ENCODE measurements at regions not wholly inside any gene's neighbourhood (a gene's known extent, or its start where the extent isn't known, plus 50 kb on each side); places are given as distances from the start of the nearest gene placed in this dataset.
"Not testable (repeated sequence)": the region's sequence is repeated elsewhere in the genome, so short reads cannot be mapped to it uniquely, and the experiment has no call there.

- no peak for DNase-seq (ENCODE audit: low read depth)
Measured at GRCh38 chr11:127844876-127845275, 742.5 kb downstream of the ETS1 start.

- DNase-seq (ENCODE audit: low read depth) = peak; percentile 31
Measured at GRCh38 chr11:127843483-127844396, 743.6 kb downstream of the ETS1 start.

GRCh38 chr11:127825183-127825582, 762.2 kb downstream of the ETS1 start:
- DNase-seq (ENCODE audit: low read depth) = no peak

GRCh38 chr11:127818625-127819024, 768.7 kb downstream of the ETS1 start:
- DNase-seq (ENCODE audit: low read depth) = no peak

DNA sequence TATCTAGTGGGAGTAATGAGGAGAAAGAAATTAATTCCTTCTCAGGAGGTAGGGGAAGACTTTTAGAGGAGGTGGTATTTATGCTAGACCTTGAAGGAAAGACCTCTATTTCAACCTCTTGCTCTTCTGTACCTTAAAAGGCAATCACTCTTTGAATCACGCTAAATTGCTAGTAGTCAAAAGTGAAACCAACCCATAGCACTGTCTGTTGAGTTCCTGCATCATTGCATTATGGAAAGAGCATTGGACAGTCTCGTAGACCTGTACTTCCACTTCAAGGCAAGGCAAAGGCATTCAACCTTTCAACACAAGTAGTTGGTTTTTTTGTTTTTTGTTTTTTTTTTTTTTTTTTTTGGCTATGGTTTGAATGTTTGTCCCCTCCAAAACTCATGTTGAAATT, 770.4 kb downstream of the ETS1 start:
- no peak for DNase-seq (ENCODE audit: low read depth)

DNA sequence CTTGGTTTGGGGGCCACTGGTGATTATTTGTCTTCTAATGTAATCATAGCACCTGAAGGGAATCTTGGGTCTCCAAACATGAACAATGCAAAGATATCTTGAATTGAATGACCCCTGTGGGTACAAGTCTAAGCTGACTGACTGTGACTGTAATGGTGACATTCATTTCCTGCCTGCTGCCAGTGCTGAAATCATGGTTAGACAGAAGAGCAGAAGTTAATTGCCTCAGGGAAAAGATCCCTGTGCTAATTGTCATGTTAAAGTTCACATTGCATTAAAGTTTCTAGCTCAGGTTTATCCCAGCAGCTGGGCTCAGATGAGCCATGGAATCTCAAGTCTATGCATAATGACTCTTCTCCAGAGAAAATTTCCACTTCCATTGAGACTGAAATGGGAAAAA, 772.0 kb downstream of the ETS1 start:
- DNase-seq (ENCODE audit: low read depth) = no peak

GRCh38 chr11:127806501-127806900, 780.9 kb downstream of the ETS1 start:
- DNase-seq (ENCODE audit: low read depth) = no peak

GRCh38 chr11:127805771-127806170, 781.6 kb downstream of the ETS1 start:
- no peak for DNase-seq (ENCODE audit: low read depth)

DNA sequence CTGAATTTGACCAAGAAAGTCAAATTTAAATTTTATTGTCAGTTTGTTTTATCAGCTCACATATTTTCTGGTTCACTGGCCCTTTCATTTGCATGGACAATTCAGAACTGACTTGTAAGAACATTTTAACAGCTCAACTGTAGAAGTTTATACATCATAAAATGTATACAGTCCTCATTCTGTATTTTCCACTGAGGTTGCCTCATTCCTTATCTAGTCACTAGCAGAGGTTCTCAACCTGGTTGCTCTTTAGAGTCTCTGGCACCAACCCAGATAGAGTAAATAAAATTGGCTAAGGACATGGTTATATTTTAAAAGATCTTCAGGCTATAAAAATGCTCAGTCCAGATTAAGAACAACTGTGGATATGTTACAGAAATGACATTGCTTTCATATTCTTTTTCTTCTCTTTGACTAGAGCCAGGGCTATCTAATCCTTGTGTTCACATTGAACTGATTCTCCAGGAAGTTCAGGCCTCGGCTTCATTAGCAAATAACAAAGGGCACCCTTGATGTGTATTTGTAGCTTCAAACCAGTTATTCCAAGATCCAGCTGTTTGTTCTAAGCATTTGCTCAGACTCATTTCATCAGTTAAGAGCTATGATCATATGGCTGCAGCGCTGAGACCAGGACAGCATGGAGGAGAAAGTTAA, 782.5 kb downstream of the ETS1 start:
- DNase-seq (ENCODE audit: low read depth) = no peak

GRCh38 chr11:127803755-127804154, 783.6 kb downstream of the ETS1 start:
- DNase-seq (ENCODE audit: low read depth) = no peak

GRCh38 chr11:127800989-127801688, 786.2 kb downstream of the ETS1 start:
- DNase-seq (ENCODE audit: low read depth) = no peak

DNA sequence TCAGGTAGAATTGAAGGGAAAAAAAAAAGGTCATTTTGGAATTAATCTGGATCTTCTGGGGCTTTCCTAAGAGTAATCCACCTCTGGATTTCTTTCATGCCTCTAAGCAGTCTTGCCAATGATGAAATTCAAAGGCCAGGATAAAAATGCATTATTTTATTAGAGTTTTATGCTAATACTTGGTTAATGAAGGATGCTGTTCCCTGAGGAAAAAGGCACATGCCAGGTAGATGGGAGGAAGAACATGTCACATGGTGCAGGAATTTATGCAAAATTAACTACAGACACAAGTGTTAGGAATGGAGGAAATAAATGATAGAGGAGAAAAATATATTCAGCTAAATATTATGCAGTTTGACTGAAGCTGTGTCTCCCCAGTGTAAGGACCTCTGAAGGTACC, 792.0 kb downstream of the ETS1 start:
- DNase-seq (ENCODE audit: low read depth) = no peak

DNA sequence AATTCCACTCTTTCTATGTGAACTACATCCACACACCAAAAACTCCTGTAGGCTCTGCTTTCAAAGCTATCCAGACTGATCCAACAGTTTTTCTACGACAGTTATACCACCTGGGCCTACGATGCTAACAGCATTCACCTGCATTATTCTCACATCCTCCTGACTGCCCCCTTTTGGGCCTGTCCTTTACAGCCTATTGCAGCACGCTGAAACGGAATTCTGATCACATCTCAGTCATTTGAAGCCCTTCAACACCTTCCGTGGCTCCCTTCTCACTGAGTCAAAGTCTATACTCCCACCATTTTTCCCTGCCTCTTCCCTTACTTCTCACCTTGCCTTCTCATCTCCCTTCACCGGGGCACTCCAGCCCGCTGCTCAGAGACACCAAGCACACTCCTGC, 791.3 kb upstream of the KIRREL3 start:
- DNase-seq (ENCODE audit: low read depth) = no peak

DNA sequence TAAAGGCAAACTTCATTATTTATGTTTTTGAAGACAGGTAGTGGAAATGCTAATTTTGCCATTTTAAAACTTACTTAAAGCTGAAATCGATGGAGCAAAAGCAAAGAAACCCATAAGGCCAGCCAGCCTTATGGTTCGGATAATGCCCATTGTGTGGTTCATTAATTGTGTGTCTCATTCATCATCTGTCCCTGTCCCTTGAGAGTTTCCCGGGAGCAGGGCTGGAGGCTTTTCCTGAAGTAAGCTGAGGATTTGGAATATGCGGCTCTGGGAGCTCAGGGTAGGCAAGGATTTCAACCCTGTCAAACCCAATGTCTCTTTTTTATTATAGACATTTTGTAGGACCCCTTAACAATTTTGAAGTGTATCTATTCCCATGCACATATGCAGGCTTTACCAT, 790.0 kb upstream of the KIRREL3 start:
- no peak for DNase-seq (ENCODE audit: low read depth)

DNA sequence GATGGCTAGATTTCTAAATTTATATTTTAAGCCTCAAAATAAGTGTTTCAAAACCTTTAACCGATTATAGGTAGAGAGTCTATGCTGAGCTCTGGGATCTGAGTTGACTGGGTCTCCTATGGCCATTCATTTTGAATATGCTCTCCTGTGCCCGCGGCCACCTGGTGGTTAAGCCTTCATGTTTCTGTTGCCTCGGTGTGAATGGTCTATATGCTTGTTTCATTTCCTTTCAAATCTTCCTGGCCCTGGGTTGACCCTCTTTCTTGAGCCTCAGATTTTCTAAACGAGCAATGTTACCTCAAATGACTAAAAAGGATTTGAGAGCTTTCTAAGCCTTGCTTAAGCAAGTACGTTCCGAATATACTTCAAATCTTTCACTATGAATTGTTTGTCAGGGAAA, 789.4 kb upstream of the KIRREL3 start:
- DNase-seq (ENCODE audit: low read depth) = no peak

DNA sequence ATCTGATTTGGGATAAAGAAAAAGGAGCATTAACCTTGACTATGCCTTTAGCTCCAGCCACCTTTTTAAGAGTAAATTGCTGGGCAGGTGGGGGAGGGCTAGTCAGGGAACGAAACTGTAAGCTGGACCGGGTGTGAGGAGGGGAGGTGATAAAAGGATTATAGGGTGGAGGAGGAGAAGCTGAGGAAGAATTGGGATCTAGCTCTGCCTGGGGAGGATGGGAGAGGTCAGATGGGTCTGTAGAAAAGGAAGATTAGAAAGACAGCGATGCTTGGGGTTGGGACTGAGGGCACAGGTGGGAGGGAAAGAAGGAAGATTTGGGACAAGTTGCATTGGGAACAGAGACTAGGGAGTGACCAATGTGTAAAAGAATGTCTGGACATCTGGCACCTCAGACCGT, 772.4 kb upstream of the KIRREL3 start:
- not testable (repeated sequence) for DNase-seq (ENCODE audit: low read depth)

DNA sequence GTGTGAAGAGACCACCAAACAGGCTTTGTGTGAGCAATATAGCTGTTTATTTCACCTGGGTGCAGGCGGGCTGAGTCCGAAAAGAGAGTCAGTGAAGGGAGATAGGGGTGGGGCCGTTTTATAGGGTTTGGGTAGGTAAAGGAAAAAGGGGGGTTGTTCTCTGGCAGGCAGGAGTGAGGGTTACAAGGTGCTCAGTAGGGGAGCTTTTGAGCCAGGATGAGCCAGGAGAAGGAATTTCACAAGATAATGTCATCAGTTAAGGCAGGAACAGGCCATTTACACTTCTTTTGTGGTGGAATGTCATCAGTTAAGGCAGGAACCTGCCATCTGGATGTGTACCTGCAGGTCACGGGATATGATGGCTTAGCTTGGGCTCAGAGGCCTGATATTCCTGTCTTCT, 768.4 kb upstream of the KIRREL3 start:
- DNase-seq (ENCODE audit: low read depth) = not testable (repeated sequence)

- DNase-seq (ENCODE audit: low read depth) = no peak
Measured at GRCh38 chr11:127766734-127767133, 766.2 kb upstream of the KIRREL3 start.

DNA sequence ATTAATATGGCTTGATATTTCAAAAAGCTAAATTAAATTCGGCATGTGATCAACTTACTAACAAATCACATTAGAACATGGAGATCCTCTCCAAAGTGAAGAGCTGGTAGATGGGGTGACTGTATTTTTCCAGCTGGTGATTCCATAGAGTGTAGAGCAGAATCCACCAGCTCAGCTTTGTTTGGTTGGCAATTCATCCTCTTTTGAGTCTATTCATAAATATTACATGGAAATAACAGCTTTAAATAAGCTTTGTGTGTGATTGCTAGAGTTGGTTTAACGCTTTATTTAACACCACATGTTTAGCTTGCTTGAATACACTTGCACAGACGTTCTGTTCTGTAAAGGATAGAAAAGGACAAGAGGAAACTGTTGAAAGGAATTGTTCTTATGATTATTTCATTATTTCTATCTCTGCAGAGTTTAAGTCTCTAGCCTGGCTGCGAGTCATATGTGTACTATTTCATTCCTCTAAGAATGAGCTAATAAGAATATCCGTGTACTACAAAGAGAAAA, 738.3 kb upstream of the KIRREL3 start:
- no peak for DNase-seq (ENCODE audit: low read depth)

- DNase-seq (ENCODE audit: low read depth) = no peak
Measured at GRCh38 chr11:127737499-127737898, 736.9 kb upstream of the KIRREL3 start.

DNA sequence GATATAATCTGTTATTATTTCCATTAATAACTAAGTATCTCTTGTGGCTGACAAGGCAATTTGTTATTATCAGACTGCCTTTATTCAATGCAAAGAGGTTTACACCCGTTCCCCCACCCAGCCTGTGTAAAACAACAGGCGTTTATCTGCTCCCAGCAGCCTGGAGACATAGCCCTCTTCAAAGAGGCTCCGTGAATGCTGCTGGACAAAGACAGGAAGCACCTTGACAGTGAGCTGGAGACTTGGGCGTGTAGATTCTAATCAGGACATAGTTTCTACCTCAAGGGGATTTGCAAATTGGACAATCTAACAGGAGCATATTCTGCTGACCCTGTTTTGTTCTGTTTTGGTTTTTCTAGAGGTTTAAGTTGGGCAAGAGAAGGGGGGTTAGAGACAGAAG, 733.0 kb upstream of the KIRREL3 start:
- DNase-seq (ENCODE audit: low read depth) = no peak

GRCh38 chr11:127726367-127726766, 725.8 kb upstream of the KIRREL3 start:
- no peak for DNase-seq (ENCODE audit: low read depth)

DNA sequence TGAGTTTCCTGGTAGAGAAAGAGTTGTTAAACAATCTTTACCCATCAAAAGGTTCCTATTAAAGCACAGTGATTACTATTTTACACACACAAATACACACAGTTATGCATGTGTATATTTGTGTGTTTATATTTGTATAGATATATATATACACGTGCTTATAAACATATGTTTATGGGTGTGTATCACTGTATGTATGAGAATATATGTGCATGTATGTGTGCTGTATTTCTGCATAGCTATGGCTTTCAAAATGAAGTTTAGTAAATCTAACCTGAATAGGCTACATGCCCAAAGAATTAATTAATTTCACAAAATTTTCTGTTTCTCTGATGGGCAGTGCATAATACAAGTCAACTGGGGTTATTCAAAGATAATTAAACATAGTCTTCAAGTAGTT, 723.1 kb upstream of the KIRREL3 start:
- no peak for DNase-seq (ENCODE audit: low read depth)

Data from stimulated activated CD4-positive, alpha-beta T cell treated with anti-CD3 and anti-CD28 coated beads, Interleukin-2, amount 100 ng/mL, for 4 hours (primary cell).